Ectodermal cell (in vitro differentiated cells): ENCODE measurements at regions not wholly inside any gene's neighbourhood (a gene's known extent, or its start where the extent isn't known, plus 50 kb on each side); places are given as distances from the start of the nearest gene placed in this dataset.
"Not testable (repeated sequence)": the region's sequence is repeated elsewhere in the genome, so short reads cannot be mapped to it uniquely, and the experiment has no call there.

Experiments used
- H3K27ac ChIP-seq: 2 replicates; pipeline ENCODE4 v1.7.0; 2013; ENCODE audit warnings: mild to moderate bottlenecking, low read depth, low read length; ENCODE audit not compliant: insufficient read depth, poor library complexity, severe bottlenecking
- H3K27me3 ChIP-seq: 2 replicates; pipeline ENCODE4 v1.7.0; 2013; ENCODE audit warnings: mild to moderate bottlenecking, low read length; ENCODE audit not compliant: insufficient read depth, control insufficient read depth, poor library complexity, severe bottlenecking
- H3K36me3 ChIP-seq: one replicate; pipeline ENCODE4 v1.7.0; 2013; ENCODE audit warnings: low read length; ENCODE audit not compliant: control insufficient read depth, insufficient read depth
- H3K4me1 ChIP-seq: one replicate; pipeline ENCODE4 v1.7.0; 2013; ENCODE audit warnings: low read length; ENCODE audit not compliant: control insufficient read depth, insufficient read depth
- H3K4me3 ChIP-seq: 2 replicates; pipeline ENCODE4 v1.7.0; 2013; ENCODE audit warnings: low read depth, low read length, control low read depth; ENCODE audit not compliant: insufficient read depth
- H3K9me3 ChIP-seq: 2 replicates; pipeline ENCODE4 v1.7.0; 2013; ENCODE audit warnings: mild to moderate bottlenecking, low read length, moderate library complexity; ENCODE audit not compliant: control insufficient read depth
- WGBS, 2 experiments: methylation state at CpG; one replicate each; pipeline ENCODE4 v1.1.7; 2013; ENCODE audit warnings: missing lambda C conversion rate in 2 of 2; 5-methylcytosine and 5-hydroxymethylcytosine counted together

GRCh38 chr5:92835712-92836111 lies 745.3 kb downstream of the NR2F1-AS1 start:
- Histone ChIP-seq H3K4me1 (no peaks in the 10 kb centered on the region), H3K4me3 (no peak overlapping the region), H3K36me3 (no peaks in the 10 kb centered on the region), H3K9me3 (no peaks in the 10 kb centered on the region), H3K27ac (no peak overlapping the region), H3K27me3 (no peaks in the 10 kb centered on the region)
- WGBS, 2 experiments, result 0% methylated on average over 1 of the region's 1 CpG

- not testable (repeated sequence) for H3K27me3 ChIP-seq, H3K27ac ChIP-seq, H3K36me3 ChIP-seq, H3K4me1 ChIP-seq, H3K4me3 ChIP-seq, H3K9me3 ChIP-seq
- WGBS, 2 experiments, result 90 to 92% methylated on average over 3 of the region's 3 CpGs
Observed at GRCh38 chr5:92823551-92823950, 757.5 kb downstream of the NR2F1-AS1 start.

- no peaks in the 10 kb centered on the region for H3K4me1 ChIP-seq
- H3K36me3 ChIP-seq, result no peaks in the 10 kb centered on the region
- H3K4me3 ChIP-seq, result no peak overlapping the region
- no peak overlapping the region for H3K27ac ChIP-seq
- H3K9me3 ChIP-seq, result no peaks in the 10 kb centered on the region
- 82 to 89% methylated on average over 8 to 9 of the region's 9 CpGs for WGBS, 2 experiments
- no peaks in the 10 kb centered on the region for H3K27me3 ChIP-seq
Observed at GRCh38 chr5:92822183-92822582, 758.8 kb downstream of the NR2F1-AS1 start.

GRCh38 chr5:92809855-92810465 lies 771.1 kb downstream of the NR2F1-AS1 start:
- H3K27me3 ChIP-seq, result no peaks in the 10 kb centered on the region
- H3K36me3 ChIP-seq, result no peaks in the 10 kb centered on the region
- WGBS, 2 experiments, result 93 to 94% methylated on average over 2 to 3 of the region's 3 CpGs
- no peak overlapping the region for H3K4me3 ChIP-seq
- H3K9me3 ChIP-seq, result no peaks in the 10 kb centered on the region
- no peak overlapping the region for H3K27ac ChIP-seq
- H3K4me1 ChIP-seq, result no peaks in the 10 kb centered on the region

GRCh38 chr5:92808474-92808873 lies 772.5 kb downstream of the NR2F1-AS1 start:
- Histone ChIP-seq H3K36me3 (no peaks in the 10 kb centered on the region), H3K4me1 (no peaks in the 10 kb centered on the region), H3K4me3 (no peak overlapping the region), H3K9me3 (no peaks in the 10 kb centered on the region), H3K27me3 (no peaks in the 10 kb centered on the region), H3K27ac (no peak overlapping the region)
- WGBS, 2 experiments, result 95 to 100% methylated on average over 1 of the region's 1 CpG

GRCh38 chr5:92807085-92807484 lies 773.9 kb downstream of the NR2F1-AS1 start:
- H3K4me3 ChIP-seq, result no peak overlapping the region
- no peaks in the 10 kb centered on the region for H3K36me3 ChIP-seq
- no peaks in the 10 kb centered on the region for H3K4me1 ChIP-seq
- H3K27me3 ChIP-seq, result no peaks in the 10 kb centered on the region
- H3K9me3 ChIP-seq, result no peaks in the 10 kb centered on the region
- H3K27ac ChIP-seq, result no peak overlapping the region
- WGBS, 2 experiments, result 91 to 97% methylated on average over 3 to 4 of the region's 4 CpGs

GRCh38 chr5:92805446-92805845 lies 775.6 kb downstream of the NR2F1-AS1 start:
- no peak overlapping the region for H3K27ac ChIP-seq
- H3K4me3 ChIP-seq, result no peak overlapping the region
- H3K27me3 ChIP-seq, result no peaks in the 10 kb centered on the region
- no peaks in the 10 kb centered on the region for H3K9me3 ChIP-seq
- H3K4me1 ChIP-seq, result no peaks in the 10 kb centered on the region
- H3K36me3 ChIP-seq, result no peaks in the 10 kb centered on the region

GRCh38 chr5:92801911-92802310 lies 779.1 kb downstream of the NR2F1-AS1 start:
- Histone ChIP-seq H3K4me1 (no peaks in the 10 kb centered on the region), H3K9me3 (no peaks in the 10 kb centered on the region), H3K27ac (no peak overlapping the region), H3K36me3 (no peaks in the 10 kb centered on the region), H3K27me3 (no peaks in the 10 kb centered on the region), H3K4me3 (no peak overlapping the region)
- WGBS, 2 experiments, result 81 to 90% methylated on average over 7 of the region's 7 CpGs

- Histone ChIP-seq H3K9me3 (peaks cover 1% of the 10 kb centered on the region), H3K36me3 (no peaks in the 10 kb centered on the region), H3K27ac (no peak overlapping the region), H3K27me3 (no peaks in the 10 kb centered on the region), H3K4me1 (no peaks in the 10 kb centered on the region), H3K4me3 (no peak overlapping the region)
Observed at GRCh38 chr5:92800365-92800764, 780.7 kb downstream of the NR2F1-AS1 start.

GRCh38 chr5:92795633-92796032 lies 785.4 kb downstream of the NR2F1-AS1 start:
- H3K27ac ChIP-seq, result no peak overlapping the region
- peaks cover 3% of the 10 kb centered on the region for H3K9me3 ChIP-seq
- no peaks in the 10 kb centered on the region for H3K27me3 ChIP-seq
- H3K4me3 ChIP-seq, result no peak overlapping the region
- no peaks in the 10 kb centered on the region for H3K4me1 ChIP-seq
- WGBS, 2 experiments, result 92 to 95% methylated on average over 3 of the region's 3 CpGs
- no peaks in the 10 kb centered on the region for H3K36me3 ChIP-seq

GRCh38 chr5:92780057-92780456 lies 801.0 kb downstream of the NR2F1-AS1 start:
- Histone ChIP-seq H3K27ac (no peak overlapping the region), H3K4me3 (no peak overlapping the region), H3K4me1 (peaks cover 5% of the 10 kb centered on the region), H3K27me3 (no peaks in the 10 kb centered on the region), H3K36me3 (no peaks in the 10 kb centered on the region), H3K9me3 (no peaks in the 10 kb centered on the region)
- 61 to 63% methylated on average over 4 of the region's 4 CpGs for WGBS, 2 experiments
